ENCODE measurements at regions not wholly inside any gene's neighbourhood (a gene's known extent, or its start where the extent isn't known, plus 50 kb on each side); places are given as distances from the start of the nearest gene placed in this dataset.

GRCh38 chr3:26358405-26358804 lies 264.2 kb upstream of the LRRC3B start:
- DNase-seq (ENCODE audit: low read depth): no peak
- in situ Hi-C loops (cut with HindIII; ENCODE audit: low pct_unique_long_range_greater_than_20kb, low sequenced_read_pairs): no loop called here

GRCh38 chr3:26365706-26366105 lies 256.9 kb upstream of the LRRC3B start:
- no peak for DNase-seq (ENCODE audit: low read depth)
- in situ Hi-C loops (cut with HindIII; ENCODE audit: low pct_unique_long_range_greater_than_20kb, low sequenced_read_pairs): no loop called here

GRCh38 chr3:26368312-26368711 lies 254.3 kb upstream of the LRRC3B start:
- in situ Hi-C loops (cut with HindIII; ENCODE audit: low pct_unique_long_range_greater_than_20kb, low sequenced_read_pairs): no loop called here
- DNase-seq (ENCODE audit: low read depth): no peak

- in situ Hi-C loops (cut with HindIII; ENCODE audit: low pct_unique_long_range_greater_than_20kb, low sequenced_read_pairs): no loop called here
- no peak for DNase-seq (ENCODE audit: low read depth)
Measured at GRCh38 chr3:26369133-26369532, 253.4 kb upstream of the LRRC3B start.

- in situ Hi-C loops (cut with HindIII; ENCODE audit: low pct_unique_long_range_greater_than_20kb, low sequenced_read_pairs): no loop called here
- no peak for DNase-seq (ENCODE audit: low read depth)
Measured at GRCh38 chr3:26375843-26376530, 246.6 kb upstream of the LRRC3B start.

- in situ Hi-C loops (cut with HindIII; ENCODE audit: low pct_unique_long_range_greater_than_20kb, low sequenced_read_pairs): no loop called here
- DNase-seq (ENCODE audit: low read depth): no peak
Measured at GRCh38 chr3:26381411-26381810, 241.2 kb upstream of the LRRC3B start.

GRCh38 chr3:26406636-26407035 lies 215.9 kb upstream of the LRRC3B start:
- in situ Hi-C loops (cut with HindIII; ENCODE audit: low pct_unique_long_range_greater_than_20kb, low sequenced_read_pairs): no loop called here
- no peak for DNase-seq (ENCODE audit: low read depth)

- in situ Hi-C loops (cut with HindIII; ENCODE audit: low pct_unique_long_range_greater_than_20kb, low sequenced_read_pairs): no loop called here
- no peak for DNase-seq (ENCODE audit: low read depth)
Measured at GRCh38 chr3:26418553-26418952, 204.0 kb upstream of the LRRC3B start.

- in situ Hi-C loops (cut with HindIII; ENCODE audit: low pct_unique_long_range_greater_than_20kb, low sequenced_read_pairs): no loop called here
- no peak for DNase-seq (ENCODE audit: low read depth)
Measured at GRCh38 chr3:26422415-26422814, 200.2 kb upstream of the LRRC3B start.

GRCh38 chr3:26425076-26425475 lies 197.5 kb upstream of the LRRC3B start:
- DNase-seq (ENCODE audit: low read depth): no peak
- in situ Hi-C loops (cut with HindIII; ENCODE audit: low pct_unique_long_range_greater_than_20kb, low sequenced_read_pairs): no loop called here

- in situ Hi-C loops (cut with HindIII; ENCODE audit: low pct_unique_long_range_greater_than_20kb, low sequenced_read_pairs): no loop called here
- DNase-seq (ENCODE audit: low read depth): no peak
Measured at GRCh38 chr3:26428992-26429391, 193.6 kb upstream of the LRRC3B start.

GRCh38 chr3:26437678-26438077 lies 184.9 kb upstream of the LRRC3B start:
- peak; percentile 81 for DNase-seq (ENCODE audit: low read depth)
- in situ Hi-C loops (cut with HindIII; ENCODE audit: low pct_unique_long_range_greater_than_20kb, low sequenced_read_pairs): no loop called here

- DNase-seq (ENCODE audit: low read depth): peak; percentile 11
- in situ Hi-C loops (cut with HindIII; ENCODE audit: low pct_unique_long_range_greater_than_20kb, low sequenced_read_pairs): no loop called here
Measured at GRCh38 chr3:26438325-26438940, 184.1 kb upstream of the LRRC3B start.

GRCh38 chr3:26438981-26439884 lies 183.3 kb upstream of the LRRC3B start:
- peak; percentile 19 for DNase-seq (ENCODE audit: low read depth)
- in situ Hi-C loops (cut with HindIII; ENCODE audit: low pct_unique_long_range_greater_than_20kb, low sequenced_read_pairs): no loop called here

GRCh38 chr3:26449996-26450395 lies 172.6 kb upstream of the LRRC3B start:
- DNase-seq (ENCODE audit: low read depth): no peak
- in situ Hi-C loops (cut with HindIII; ENCODE audit: low pct_unique_long_range_greater_than_20kb, low sequenced_read_pairs): no loop called here

GRCh38 chr3:26452363-26452762 lies 170.2 kb upstream of the LRRC3B start:
- in situ Hi-C loops (cut with HindIII; ENCODE audit: low pct_unique_long_range_greater_than_20kb, low sequenced_read_pairs): no loop called here
- no peak for DNase-seq (ENCODE audit: low read depth)

- DNase-seq (ENCODE audit: low read depth): no peak
- in situ Hi-C loops (cut with HindIII; ENCODE audit: low pct_unique_long_range_greater_than_20kb, low sequenced_read_pairs): no loop called here
Measured at GRCh38 chr3:26460985-26461384, 161.6 kb upstream of the LRRC3B start.

- in situ Hi-C loops (cut with HindIII; ENCODE audit: low pct_unique_long_range_greater_than_20kb, low sequenced_read_pairs): no loop called here
- DNase-seq (ENCODE audit: low read depth): no peak
Measured at GRCh38 chr3:26472345-26472744, 150.2 kb upstream of the LRRC3B start.

GRCh38 chr3:26474706-26475105 lies 147.9 kb upstream of the LRRC3B start:
- no peak for DNase-seq (ENCODE audit: low read depth)
- in situ Hi-C loops (cut with HindIII; ENCODE audit: low pct_unique_long_range_greater_than_20kb, low sequenced_read_pairs): no loop called here
